HTR-8/SVneo (cell line): ENCODE measurements at regions not wholly inside any gene's neighbourhood (a gene's known extent, or its start where the extent isn't known, plus 50 kb on each side); places are given as distances from the start of the nearest gene placed in this dataset.

ENCODE experiments used
- DNase-seq: peaks from one replicate; pipeline ENCODE4 v3.0.0; 2011; ENCODE audit warnings: low spot score, mixed read lengths; ENCODE audit not compliant: insufficient read length
- FAIRE-seq: peaks from 2 replicates; lab custom pipeline; 2011; peaks lifted over from hg19 to GRCh38; lab: Jason Lieb, UNC

- FAIRE-seq = no peak
- no peak for DNase-seq
Observed at GRCh38 chr6:14246876-14247275, 129.3 kb downstream of the CD83 start.

DNA sequence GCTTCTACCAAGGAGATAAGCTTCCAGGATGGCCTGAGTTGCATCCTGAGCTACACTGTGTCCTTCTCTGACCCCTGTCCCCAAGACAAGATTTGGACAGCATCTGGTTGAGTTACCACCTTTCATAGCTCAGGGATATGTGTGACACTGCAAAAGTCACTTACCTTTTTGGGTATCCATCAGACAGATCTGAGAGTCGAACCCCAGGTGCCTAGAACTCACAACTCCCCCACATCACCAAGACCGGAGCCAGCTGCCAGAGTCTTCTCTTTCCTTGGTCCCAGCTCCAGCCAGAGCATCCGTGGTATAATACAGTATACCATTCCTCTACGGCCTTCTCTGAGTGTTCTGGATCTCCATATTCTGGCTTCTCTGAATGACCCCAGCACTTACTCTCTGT lies 133.0 kb downstream of the CD83 start:
- no peak for FAIRE-seq
- no peak for DNase-seq

GRCh38 chr6:14252271-14252850 lies 134.8 kb downstream of the CD83 start:
- no peak for DNase-seq
- no peak for FAIRE-seq

GRCh38 chr6:14254505-14254904 lies 136.9 kb downstream of the CD83 start:
- no peak for FAIRE-seq
- no peak for DNase-seq

DNA sequence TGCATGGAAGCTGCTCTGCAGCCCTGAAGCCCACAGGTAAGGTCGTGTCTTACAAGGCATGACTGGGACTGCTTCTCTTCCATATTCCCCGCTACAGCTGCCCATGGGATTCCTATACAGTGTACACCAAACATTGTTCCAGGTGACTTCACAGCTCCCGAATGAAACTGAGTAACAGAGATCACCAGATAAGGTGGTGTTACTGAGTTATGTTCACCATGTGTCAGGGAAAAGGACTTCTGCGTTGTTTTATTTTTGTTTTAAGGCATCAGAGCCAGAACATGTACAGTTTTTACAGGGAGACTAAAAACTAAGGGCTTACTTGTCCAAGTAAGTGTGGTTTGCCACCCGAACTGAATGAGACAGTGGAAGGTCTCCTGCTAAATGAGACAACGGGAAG lies 138.3 kb downstream of the CD83 start:
- DNase-seq (no peak), FAIRE-seq (no peak)

DNA sequence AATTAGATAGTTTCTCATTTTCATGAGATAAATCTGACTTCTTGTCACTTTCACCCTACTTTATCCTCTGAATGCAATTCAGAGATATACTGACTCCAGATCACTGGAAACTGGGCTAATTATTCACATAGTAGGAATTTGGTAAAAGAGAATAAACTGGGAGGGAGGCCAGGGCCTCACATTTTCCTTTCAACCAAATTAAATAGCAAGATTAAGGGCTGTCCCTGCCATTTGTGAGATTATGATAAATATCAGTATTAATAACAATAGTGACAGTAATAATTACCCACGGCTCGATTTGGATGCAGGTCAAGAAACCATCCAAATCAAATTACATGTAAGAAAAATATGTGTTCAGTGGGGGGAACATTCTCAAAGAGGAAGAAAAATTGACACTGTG lies 140.5 kb downstream of the CD83 start:
- DNase-seq = no peak
- no peak for FAIRE-seq

GRCh38 chr6:14258695-14259593 lies 141.4 kb downstream of the CD83 start:
- FAIRE-seq (no peak), DNase-seq (no peak)

GRCh38 chr6:14259594-14260152 lies 142.1 kb downstream of the CD83 start:
- FAIRE-seq (no peak), DNase-seq (no peak)

- no peak for FAIRE-seq
- no peak for DNase-seq
Observed at GRCh38 chr6:14260839-14261238, 143.3 kb downstream of the CD83 start.

DNA sequence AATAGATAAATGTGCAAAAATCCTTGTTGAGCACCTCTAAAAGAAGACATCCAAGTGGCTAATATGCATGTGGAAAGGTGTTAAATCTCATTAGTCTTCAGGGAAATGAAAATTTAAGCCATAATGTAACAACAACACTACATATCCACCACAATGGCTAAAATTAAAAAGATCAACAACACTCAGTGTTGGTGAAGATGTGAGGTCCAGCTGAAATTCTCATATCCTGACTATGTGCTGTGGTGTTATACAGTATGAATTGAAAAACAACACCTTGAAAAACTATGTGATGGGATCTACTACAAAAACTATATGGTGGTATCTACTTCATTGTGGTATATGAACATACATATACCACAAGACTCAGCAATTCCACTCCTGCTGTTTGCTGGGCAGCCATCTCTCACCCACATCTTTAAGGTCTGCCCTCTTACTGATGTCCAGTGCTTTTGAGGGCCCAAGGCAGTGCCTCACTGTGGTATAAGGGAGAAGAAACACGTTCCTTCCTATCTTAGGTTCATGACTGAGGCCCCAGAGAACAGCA lies 146.4 kb downstream of the CD83 start:
- DNase-seq = no peak
- no peak for FAIRE-seq

GRCh38 chr6:14265049-14266021 lies 147.8 kb downstream of the CD83 start:
- DNase-seq = no peak
- peak; percentile 44 for FAIRE-seq

DNA sequence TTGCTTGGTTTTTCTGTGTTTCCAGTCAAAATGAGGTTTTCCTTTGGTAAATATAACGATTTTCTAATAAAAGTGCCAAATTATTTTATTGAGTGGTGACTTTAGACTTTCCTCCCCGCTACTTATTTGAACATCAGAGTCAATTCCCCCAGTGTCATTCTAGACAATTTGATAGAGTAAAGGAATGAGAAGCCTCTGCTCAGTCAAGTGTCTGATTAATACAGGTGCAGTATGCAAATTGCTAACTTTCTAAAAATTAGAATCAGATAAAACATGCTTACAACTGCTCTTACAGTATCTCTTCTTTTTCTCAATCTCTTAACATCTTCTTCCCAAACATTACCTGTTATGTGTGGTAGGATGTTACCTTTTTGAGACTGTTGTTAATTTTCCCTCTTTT lies 148.7 kb downstream of the CD83 start:
- FAIRE-seq (no peak), DNase-seq (no peak)

DNA sequence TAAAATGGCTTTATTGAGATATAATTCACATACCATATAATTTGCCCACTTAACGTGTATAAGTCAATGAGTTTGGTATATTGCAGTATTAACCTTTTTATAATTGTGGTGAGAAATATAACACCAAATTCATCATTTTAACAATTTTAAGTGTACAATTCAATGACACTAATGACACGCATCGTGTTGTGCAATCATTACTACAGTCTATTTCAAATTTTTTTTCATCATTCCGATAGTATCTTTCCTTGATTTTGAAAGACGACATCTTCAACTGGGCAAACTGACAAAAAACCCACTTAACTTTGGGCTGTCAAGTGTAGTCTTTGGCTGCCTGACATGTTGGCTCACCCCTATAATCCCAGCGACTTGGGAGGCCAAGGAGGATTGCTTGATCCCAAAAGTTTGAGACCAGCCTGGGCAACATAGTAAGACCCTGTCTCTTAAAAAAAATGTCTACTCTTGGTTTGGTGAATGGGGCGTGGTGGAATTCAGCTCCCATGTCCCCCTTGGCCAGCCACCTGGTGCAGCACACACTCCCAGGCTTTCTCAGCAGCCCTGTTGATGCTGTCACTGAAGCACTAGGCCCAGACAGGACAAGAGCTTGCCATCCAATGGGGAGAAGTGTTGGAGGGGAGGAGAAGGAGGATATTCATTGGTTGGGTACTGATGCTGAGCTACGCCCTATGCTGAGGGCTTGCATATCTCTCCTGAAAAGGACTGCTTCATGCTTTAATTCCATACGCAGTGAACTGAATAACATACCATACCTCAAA lies 150.5 kb downstream of the CD83 start:
- no peak for DNase-seq
- FAIRE-seq = no peak

GRCh38 chr6:14269436-14269835 lies 151.9 kb downstream of the CD83 start:
- DNase-seq (no peak), FAIRE-seq (no peak)

DNA sequence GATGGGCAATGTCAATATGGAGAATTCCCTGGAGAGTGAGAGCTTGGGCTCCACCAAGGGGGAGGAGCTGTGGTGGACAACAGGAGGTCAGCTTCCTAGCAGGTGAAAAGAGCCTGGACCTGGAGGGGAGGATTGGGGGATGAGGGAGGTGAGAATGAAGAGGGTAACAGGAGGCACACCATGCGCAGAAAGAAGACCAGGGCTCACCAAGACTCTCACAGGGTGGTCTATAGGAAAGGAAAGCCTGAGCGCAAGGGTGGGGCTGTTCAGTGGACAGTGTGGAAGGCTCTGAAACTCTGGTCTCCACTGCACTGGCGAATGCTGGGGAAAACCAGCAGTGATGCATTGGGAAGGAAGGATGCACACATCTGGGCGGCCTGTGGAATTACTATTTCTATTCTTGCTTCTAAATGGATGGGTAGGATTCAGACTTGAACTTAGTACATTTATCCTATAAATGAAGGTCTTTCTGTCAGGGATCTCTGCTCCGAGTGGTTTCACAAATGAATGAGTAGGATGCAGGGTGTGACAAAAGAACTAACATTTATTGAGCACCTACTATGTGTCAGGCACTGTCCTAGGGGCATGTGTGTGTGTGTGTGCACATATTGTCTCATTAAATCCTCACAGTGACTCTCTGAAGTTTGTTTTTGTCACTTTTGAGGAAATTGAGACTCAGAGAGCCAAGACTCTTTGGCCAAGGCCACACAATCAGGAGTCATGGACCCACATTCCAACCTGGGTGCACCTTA lies 152.7 kb downstream of the CD83 start:
- FAIRE-seq (no peak), DNase-seq (no peak)

DNA sequence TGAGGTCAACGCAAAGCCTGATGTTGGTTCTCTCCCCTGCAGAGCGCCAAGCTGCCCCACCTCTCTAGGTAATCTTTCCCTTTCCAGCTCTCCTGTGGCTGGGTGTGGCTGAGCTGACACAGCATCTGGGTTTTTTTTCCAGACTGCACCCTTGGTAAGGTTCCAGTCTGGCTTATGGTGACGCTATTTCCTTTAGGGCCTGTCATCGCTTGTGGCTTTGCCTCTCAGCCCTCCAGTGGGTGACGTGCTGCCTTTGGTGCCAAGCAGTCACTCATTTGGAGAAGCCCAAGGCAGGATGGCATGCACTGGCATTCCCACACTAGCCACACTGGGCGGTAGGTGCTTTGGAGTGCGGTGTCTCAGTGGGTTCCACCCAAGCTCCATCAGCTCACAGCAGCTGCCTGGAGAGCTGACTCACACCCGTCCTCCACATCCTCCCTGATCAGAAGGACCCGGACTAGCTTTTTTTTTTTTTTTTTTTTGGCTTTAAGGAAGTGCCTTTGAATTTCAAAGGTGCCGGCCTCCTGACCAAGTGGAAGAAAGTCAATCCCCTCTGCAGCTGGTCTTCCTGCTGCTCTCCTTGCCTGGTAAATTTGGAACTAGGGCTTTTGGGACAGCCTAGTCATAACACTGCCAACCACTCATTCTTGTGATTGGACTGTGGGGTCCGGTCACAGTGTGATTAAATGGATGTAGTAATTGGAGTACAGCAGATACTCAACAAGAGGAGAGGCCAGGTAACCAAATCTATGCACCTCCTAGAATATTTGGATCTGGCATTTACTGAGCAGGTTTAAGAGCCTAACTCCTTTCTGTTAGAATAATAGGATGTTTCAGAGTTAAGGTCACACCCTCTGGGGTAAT lies 153.6 kb downstream of the CD83 start:
- DNase-seq (peak; percentile 83), FAIRE-seq (no peak)

DNA sequence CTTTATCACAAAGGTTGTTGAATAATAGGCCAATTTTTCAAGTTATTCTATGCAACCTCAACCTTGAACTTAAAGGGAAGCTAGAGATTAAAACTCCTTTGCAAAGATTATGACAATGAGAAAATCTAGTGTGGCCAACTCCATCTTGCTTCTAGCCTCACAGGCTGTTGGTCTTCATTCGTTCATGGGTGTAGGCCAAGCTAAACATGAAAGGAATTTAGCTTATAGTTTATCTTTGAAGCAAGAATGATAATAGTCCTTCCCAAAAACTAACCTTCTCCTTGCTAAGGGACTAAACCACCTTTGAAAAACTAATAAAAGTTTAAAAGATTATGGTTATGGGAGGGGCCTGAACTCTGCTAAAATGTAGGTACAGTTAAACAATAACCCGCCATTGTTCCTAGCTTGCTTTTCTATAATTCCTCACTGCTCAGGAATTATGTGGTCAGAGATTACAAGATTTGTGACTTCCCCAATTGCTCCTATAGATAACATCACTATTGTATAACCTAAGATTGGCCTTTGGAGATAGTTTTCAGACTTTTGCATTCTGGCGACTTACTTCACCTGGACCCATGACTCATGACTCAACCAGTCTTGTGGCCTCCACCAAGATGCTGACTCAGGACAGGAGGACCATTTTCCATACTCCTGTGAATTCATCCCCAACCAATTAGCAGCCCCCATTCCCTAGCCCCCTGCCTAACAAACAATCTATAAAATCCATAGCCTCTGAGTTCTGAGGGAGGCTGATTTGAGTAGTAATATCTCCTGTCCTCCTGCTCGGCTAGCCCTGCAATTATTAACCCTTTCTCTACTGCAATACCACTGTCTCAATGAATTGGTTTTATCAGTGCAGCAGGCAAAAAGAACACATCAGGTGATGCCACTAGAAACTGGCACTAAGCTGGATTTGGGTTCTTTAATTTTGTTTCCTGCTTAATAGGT lies 154.5 kb downstream of the CD83 start:
- DNase-seq (no peak), FAIRE-seq (no peak)
